ENCODE measurements at regions not wholly inside any gene's neighbourhood (a gene's known extent, or its start where the extent isn't known, plus 50 kb on each side); places are given as distances from the start of the nearest gene placed in this dataset.

DNA sequence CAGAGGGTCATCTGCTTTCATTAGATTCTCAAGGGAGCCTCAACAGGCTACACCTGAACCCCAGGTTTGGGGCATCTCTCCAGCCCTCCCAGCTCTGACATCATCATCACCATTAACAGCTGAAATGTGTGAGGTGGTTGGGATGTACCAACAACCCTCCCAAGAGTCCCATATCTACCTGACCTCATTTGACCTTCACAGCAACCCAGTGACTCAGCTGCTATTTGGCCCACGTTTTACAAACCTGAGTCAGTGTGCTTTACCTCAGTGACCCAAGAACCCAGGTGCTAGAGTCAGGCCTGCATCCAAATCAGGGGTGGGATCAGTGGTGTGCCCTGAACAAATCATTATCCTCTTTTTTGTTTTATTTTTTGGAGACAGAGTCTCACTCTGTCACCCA, 53.3 kb upstream of the TINAGL1 start:
- TF ChIP-seq CTCF (IDR thresholded peaks at IDR 0.05; ENCODE audit: low read depth, low read length), result no peak
- DNase-seq (ENCODE audit: extremely low read depth, low read depth), result no peak

- no peak for DNase-seq (ENCODE audit: extremely low read depth, low read depth)
- no peak for TF ChIP-seq CTCF (IDR thresholded peaks at IDR 0.05; ENCODE audit: low read depth, low read length)
Measured at GRCh38 chr1:31523769-31524168, 52.5 kb upstream of the TINAGL1 start.

DNA sequence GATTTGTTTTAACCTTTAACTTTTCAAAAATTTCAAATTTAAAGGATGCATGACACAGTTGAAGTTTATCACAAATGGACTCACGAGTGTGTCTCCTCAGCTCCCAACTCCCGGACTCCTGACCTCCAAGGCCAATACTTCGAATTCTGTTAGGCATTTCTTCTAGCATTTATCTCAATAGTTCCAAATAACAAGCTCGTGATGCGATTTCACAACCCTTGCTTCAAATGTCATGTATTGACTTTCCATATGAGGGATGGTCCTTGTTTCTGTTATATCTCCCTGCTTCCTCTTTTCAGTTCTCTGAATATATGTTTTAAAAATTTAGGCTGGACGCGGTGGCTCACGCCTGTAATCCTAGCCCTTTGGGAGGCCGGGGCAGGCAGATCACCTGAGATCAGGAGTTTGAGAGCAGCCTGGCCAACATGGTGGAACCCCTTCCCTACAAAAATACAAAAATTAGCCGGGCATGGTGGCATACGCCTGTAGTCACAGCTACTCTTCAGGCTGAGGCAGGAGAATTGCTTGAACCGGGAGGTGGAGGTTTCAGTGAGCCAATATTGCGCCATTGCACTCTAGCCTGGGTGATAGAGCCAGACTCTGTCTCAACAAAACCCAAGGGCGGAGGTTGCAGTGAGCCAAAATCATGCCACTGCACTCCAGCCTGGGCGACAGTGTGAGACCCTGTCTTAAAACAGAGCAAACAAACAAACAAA, 52.0 kb upstream of the TINAGL1 start:
- TF ChIP-seq CTCF (IDR thresholded peaks at IDR 0.05; ENCODE audit: low read depth, low read length), result no peak
- no peak for DNase-seq (ENCODE audit: extremely low read depth, low read depth)
